NCI-H69 (cell line): ENCODE measurements at regions not wholly inside any gene's neighbourhood (a gene's known extent, or its start where the extent isn't known, plus 50 kb on each side); places are given as distances from the start of the nearest gene placed in this dataset.

Experiments used
- DNase-seq: peaks from one replicate; lab custom pipeline; 2025; lab: John Stamatoyannopoulos, UW

DNA sequence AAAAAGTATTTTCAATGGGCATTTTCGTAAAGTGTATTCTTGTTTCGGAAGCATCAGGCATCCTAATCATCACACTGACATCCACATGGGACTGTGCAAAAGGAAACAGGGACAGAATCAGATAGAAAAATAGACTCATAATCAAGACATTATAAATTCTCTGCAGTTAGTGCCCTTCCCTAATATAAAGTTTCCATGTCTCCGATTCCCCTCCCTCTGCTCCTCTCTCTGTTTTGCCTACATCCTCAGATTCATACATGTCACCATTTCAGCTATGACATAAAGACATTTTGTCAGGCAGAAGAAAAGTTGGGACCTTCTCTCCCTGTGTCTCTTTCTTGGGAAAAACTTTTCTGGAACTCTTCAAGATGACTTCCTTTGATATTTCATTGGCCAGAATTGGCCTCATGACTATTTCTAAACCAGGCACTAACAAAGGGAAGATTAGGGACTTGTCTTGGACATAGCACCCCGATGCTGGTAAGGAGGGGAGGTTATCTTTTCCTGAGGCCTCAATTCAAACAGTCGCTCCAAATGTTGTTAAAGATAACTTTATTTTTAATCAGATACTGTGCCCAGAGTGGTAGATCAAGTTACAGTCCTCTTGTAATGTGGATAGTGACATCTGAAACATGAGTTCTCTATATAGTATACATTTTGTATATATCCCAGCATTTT, 212.1 kb upstream of the BTG1 start:
- DNase-seq: no peak

DNA sequence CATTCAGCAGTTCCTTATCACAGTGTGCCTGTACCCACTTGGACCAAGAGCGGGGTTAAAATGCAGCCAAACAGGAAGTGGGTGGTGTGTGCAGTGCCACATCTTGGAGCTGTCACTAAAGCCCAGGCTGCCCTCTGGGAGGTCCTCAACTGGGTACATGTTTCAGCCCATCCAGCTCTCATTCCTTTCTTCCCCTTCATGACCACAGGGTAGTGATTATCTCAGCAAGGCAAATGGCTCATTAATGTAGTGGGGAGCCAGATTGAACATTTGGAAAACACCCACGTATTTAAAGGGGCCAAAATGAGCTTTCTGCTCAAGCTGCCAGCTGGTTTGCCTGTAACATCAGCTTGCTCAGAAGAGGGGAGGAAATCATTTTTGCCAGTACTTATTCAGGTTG, 210.8 kb upstream of the BTG1 start:
- peak; percentile 93 for DNase-seq

DNA sequence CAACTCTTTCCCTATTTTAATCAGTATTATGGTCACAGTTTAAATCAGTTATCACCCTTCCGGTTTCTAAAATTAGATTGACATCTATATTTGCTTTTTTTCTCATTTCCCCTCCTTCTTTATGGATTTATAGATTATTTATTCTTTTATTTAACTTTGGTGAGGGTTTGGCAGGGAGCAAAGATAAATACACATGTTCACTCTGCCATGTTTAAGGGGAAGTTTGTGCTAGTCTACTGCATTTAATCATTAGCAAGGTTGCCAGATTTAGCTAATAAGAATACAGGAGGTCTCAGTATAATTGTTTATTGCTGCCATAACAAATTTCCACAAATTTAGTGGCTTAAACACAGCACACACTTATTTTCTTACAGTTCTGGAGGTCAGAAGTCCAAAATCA, 204.0 kb upstream of the BTG1 start:
- DNase-seq: no peak

DNA sequence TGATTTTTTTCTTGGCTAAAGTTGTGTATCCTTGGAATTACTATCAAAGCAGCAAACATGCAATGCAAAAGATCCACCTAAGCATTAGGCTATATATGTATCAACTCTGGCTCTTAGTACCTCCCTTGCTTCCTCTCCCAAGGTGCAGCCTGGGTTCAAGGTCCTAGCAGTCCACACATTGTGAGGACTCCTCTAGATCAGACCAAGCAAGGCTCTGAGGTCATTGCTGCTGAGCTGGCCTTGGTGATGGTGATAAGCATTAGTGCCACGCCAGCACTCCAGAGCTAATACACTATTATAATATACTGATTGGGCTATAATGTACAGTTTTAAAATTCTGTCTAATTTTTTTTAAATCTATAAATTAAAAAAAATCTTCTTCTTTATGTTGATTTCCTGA, 196.9 kb upstream of the BTG1 start:
- no peak for DNase-seq

DNA sequence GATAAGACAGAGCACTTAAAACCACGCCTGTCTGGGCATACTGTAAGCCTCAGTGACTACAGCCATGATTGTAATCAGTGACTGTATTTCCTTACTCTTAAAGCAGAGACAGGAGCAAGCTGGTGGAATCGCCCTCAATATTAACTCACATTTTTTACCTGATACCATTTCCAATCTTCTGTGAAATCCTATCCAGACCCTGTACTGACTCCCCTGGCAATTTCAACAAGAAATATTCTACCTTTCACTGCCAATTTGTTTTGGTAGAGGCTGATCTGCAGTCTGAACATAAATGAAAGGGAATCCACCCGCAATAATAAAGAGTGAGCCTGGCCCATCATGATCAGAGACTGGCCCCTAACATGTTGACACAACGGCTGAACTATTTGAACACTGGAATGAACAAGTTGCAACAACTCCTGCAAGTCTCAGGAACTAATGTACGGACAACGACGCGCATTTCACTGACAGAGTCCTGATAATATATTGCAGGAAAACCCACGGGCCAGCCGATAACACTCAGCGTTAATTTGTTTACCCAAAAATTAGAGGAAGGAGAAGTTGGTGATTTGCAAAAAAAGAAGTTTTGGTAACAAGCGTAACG, 195.5 kb upstream of the BTG1 start:
- peak; percentile 66 for DNase-seq

DNA sequence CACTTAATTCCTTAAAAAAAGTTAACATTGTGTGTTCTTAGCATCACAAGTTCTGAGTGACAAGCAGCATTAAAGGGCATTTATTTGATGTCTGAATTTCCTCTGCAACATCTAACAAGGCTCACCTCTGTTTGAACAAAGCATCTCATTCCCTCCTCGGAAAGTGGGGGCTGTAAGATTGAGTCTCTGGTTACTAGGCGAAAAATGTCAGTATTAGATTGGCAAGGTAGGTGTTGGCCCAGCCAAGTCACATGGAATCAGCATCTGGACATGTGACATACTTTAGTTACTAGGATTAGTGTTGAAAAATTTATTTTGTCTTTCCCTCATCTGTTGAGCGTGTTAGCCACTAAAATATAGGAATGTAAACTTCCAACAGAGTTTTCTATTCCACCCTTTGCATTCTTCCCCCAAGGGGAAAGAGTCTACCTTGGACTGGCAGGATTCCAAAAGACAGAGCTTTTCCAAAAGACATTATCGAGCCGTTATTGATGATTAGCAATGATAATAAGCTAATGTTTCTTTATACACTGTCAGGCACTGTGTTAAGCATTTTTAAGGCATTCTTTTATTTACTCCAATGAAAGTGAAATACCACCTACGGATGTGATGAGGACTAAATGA, 194.9 kb upstream of the BTG1 start:
- no peak for DNase-seq

DNA sequence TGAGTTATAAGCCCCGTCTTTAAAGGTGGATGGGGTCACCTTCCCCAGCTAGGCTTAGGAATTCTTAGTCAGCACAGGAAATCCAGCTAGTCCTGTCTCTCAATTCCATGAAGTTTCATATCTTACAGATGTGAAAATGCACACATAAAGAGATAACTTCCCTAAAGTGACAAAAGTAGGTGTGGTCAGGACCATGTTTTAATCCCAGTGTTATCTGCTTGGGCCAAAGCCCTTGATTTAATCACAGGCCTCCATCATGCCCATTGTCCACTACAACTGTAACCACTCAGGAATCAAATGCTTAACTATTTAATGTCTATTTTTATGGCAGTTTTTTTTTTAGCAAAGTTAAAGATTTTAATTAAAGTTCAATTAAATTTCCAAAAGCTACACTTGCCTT, 194.4 kb upstream of the BTG1 start:
- DNase-seq: no peak

DNA sequence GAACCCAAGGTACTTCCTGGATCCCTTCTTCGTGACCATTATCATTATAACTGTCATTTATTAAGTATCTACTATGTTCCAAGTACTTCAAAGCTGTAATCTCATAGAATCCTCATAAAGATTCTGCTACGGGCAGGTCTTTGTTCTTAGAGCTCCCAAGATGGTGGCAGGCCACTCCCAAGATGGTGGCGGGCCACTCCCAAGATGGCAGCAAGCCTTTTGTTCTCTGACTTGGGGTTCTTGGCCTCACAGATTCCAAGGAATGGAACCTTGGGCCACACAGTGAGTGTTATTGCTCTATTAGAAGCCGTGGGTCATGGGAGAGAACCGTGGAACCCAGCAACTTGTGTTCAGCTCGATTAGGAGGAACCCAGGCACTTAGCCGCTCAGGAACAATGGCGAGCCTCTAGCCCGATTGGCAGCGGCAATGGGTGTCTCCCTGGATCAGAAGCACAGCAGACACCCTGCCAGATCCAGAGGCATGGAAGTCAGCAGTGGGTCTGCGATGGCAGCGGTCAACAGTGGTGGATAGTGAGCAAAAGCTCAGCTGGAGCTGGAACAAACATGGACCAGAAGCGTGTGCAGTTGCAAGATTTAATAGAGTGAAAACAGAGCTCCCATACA, 193.7 kb upstream of the BTG1 start:
- DNase-seq: no peak

DNA sequence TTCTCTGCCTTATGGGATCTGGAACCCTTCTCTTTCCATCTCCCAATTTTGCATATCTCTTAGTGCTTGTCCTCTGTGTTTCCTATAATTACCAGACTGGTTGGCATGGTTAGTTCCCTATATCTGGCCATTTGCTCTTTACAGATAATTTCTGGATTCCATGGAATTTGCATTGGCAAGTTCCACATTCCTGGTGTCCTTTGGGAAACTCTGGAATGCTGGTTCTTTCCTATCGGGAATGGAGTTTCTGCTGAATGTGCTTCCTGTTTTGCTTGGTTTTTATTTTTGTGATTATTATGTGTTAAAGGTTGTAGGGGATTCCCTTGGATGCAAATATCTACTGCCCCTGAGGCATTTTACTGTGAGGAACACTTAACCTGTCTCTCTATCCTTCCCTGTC, 193.0 kb upstream of the BTG1 start:
- no peak for DNase-seq

DNA sequence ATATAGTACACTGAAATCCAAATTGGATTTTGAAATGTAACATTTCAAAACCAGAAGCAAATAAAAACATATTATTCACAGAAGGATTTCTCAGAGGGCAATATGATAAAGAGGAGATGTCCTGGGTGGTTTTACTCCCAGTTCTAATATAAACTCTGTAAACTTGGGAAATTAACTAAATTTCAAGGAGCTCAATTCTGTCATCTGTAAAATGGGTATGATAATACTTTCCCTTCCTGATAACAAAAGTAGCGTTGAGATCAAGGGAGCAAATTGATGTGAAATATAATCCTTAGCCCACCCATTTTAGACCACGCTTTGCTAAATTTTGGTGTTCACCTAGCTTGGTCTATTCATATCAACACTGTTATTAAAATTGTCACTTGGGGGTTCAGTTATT, 192.5 kb upstream of the BTG1 start:
- DNase-seq: no peak

DNA sequence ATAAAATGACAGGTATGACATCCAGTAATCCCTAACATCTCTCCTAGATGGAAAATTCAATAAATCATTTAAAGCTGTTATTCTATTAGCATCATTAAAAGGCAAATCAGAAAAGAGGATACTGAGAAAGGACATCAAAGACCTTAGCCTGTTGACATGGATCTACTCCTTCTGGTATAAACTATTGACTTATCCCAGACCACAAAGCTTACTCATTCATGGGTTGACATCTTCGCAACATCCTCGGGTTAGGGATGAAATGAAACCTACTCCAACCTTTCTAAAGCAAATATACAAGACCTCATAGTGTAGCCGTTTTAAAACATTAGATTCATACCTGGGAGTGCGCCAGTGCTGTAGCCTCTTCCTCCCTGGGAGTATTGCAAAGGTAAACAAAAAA, 191.5 kb upstream of the BTG1 start:
- peak; percentile 44 for DNase-seq

DNA sequence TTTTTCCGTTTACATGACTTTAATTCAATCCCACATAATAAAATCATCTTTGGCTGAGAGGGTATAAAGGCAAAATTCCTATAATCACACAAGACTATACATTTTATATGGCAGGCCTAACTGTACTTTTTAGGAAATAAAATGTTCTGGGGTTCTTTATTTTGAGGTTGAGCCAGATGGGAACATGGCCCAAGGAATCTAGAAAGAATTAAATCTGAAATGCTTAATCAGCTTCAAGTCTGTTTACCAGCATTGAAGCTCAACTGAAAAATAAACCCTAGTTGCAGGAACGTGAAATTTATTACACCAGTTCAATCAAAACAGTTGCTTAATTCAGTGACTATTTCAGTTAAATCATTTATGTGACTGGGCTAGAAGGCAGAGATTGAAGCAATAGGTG, 191.0 kb upstream of the BTG1 start:
- DNase-seq: no peak

DNA sequence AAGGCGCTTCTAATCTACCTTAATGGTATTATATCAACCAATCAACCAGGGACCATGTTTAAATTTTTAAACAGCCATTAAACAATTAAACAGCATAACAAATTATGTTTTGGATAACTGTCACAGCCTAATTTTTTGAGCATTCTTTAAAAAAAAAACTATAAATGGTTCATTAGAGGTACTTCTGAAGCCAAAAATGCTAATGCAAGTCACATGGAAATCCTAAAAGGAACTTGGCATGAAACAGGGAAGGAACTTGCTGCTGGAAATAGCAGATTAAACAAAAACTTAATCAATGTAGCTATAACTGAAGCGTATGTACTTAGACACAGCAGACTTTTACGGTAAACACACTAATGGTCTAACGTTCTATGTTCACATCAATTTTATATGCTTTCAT, 190.2 kb upstream of the BTG1 start:
- DNase-seq: peak; percentile 36

DNA sequence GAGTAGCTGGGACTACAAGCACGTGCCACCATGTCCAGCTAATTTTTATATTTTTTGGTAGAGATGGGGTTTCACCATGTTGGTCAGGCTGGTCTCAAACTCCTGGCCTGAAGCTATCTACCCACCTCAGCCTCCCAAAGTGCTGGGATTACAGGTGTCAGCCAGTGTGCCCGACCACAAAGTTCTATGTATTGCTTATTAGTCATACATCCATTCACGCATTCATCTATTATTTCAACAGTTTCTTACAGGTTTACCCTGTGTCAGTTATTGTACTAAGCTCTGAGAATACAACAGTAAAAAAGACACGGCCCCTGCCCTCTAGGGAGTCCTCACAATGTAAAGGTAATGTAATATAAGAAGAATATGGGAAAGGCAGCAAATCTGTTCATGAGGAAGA, 188.9 kb upstream of the BTG1 start:
- no peak for DNase-seq

DNA sequence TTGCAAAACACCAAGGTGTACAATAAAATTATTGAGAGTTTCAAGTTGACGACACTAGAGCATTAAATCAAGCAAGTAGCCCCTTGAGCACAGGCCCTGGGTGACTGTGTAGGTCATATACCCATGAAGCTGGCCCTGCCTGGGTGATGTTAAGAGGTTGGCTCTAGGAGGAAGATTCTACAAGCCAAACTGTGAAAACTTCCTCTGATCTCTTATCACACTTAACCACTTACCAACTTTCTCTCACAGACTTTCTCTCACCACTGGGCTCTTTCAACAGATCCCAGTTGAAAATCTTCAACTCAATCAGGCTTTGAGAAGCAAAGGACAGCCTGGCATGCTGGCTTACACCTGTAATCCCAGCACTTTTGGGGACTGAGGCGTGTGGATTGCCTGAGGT, 186.9 kb upstream of the BTG1 start:
- DNase-seq: no peak

DNA sequence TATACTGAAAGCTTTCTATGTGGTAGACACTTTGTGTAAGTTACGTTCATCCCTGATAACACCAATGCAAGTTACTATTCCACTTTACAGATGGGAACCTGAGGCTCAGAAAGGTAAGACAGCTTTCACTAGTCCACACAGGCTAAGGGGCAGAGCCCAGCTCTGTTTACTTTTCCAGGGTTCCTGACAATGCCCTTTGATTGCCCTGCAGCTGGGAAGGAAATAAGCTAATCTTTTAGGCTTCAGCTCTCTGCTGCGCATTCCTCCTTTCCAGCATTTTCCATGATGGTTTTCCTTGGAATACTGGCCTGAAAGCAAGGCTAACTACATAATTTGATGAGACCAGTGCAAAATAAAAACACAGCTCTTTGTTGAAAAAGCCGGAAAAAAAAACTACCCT, 185.7 kb upstream of the BTG1 start:
- peak; percentile 58 for DNase-seq

DNA sequence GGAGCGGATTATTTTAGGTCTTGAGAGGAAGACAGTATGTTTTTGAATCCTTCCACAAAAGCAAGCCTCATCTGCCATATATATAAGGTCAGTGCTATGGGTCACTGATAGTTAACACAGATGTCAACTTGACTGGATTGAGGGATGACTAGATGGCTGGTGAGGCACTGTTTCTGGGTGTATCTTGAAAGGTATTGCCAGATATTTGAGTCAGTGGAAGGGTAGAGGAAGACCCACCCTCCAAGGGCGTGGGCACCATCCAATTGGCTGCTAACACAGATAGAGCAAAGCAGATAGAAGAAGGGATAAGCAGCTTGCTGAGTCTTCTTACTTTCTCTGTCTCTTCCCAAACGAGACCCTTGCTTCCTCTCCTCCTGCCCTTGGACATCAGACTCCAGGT, 185.0 kb upstream of the BTG1 start:
- DNase-seq: no peak

DNA sequence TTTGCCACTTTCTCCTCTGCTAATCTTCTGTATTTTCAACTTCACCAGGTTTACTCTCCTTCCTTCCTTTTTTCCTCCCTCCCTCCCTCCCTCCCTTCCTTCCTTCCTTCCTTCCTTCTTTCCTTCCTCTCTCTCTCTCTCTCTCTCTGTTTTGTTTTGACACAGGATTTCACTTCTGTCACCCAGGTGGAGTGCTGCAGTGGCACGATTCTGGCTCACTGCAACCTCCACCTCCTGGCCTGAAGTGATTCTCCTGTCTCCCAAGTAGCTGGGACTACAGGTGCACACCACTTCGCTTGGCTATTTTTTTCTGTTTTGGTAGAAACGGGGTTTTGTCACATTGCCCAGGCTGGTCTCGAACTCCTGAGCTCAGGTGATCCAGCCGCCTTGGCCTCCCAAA, 181.2 kb upstream of the BTG1 start:
- DNase-seq: no peak

DNA sequence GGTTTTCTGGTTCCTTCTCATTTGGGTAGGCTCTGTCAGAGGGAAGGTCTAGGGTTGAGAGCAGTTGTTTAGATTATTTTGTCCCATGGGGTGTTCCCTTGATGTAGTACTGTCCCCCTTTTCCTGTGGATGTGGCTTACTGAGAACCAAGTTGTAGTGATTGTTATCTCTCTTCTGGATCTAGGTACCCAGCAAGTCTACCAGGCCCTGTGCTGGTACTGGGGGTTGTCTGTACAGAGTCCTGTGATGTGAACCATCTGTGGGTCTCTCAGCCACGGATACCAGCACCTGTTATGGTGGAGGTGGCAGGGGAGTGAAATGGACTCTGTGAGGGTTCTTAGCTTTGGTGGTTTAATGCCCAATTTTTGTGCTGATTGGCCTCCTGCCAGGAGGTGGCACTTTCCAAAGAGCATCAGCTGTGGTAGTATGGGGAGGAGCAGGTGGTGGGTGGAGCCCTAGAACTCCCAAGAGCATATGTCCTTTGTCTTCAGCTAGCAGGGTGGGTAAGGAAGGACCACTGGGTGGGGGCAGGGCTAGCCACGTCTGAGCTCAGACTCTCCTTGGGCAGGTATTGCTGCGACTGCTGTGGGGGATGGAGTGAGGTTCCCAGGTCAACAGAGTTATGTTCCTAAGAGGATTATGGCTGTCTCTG, 179.3 kb upstream of the BTG1 start:
- peak; percentile 64 for DNase-seq

DNA sequence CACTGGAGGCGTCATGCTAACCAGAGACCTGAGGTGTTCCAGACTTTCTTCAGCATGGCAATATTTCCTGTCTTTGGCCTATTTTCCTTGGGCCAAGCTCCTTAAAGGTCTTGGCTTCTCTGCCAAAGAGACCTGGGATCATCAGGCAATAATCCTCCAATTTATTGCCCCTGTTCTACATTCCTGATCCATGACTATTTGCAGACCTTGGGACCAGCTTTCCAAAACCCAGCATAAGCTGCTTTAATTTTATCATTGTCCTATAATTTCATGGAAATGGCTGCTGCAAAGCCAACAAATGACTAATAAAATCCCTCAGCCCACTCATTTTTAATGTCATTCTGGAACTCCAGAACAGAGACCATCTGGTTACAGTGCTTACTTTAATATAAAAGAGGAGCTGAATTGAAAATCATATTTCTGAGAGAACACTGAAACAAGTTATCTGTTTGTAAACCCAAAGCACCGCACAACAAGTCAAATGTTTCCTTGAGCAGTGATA, 166.9 kb upstream of the BTG1 start:
- DNase-seq: no peak

DNA sequence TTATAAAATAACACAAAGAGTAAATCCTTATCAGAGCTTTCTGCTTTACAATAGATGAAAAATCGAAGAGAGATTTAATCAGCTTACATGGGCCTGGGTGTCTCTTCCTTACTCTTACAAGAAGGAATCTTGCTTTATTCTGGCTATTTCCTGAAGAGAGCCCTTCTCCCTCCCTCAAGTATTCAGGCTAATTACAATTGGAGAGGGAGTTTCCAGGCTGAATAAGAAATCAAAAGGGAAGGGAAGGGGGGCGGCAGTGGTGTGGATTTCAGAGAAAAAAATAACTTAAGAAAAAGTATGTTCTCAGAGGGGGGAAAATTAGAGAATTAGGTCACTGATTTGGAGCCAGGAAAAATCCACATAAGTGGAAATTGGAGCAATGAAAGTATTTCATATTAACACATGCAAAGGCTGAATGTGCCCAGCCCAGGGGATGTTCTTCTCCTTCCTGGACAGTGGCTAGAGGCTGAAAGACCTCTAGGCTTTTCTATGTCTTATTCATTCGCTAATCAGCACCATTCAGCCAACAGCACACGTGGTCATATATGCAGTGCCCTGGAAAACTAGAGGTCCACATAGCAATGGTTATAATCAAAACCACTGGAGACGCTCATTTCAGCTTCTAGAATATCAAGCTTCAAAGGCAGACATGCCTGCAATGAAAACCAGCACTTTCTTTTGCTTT, 158.9 kb upstream of the BTG1 start:
- DNase-seq: peak; percentile 18
